ENCODE measurements at regions not wholly inside any gene's neighbourhood (a gene's known extent, or its start where the extent isn't known, plus 50 kb on each side); places are given as distances from the start of the nearest gene placed in this dataset.

DNA sequence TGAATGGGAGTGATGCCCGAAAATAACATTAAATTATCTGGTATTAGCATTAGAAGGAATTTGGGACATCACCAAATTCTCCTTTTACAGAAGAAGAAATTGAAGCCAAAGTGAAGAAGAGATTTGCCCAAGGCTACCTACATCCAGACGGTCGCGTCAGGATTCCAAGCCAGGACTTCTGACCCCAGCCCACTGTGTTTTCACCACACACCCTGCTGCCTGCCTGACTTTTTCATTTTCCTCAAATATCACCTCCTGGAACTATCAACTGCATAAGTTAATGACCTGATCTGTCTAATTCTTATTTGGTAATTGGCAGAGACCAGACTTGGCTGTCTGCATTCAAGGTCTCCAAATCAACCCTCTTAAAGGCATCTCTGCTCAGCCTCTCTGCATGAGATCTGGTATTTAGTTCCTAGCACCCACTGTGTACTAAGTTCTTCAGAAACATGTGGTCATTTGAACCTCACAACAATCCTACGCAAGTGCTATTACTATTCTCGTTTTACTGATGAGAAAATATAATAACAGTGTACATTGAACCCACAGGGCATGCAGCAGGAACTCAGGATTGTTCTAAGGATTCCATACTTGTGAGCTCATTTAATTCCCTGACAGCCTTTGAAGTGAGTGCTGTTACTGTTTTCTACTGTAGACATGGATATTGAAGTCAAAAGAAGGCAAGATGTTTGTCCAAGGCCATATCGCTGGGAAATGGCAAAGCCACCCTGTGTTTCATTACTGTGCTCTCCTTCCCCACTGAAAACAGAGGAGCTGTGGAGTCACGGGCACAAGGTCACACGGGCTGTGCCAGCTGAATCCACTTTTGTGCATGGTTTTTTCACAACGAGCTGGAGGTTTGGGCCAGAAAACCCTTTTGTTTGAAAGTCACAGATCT lies 195.2 kb upstream of the C1QTNF7 start:
- DNase-seq (ENCODE audit: low spot score): no peak

GRCh38 chr4:15233264-15233597 lies 194.6 kb upstream of the C1QTNF7 start:
- DNase-seq (ENCODE audit: low spot score): peak; percentile 53

DNA sequence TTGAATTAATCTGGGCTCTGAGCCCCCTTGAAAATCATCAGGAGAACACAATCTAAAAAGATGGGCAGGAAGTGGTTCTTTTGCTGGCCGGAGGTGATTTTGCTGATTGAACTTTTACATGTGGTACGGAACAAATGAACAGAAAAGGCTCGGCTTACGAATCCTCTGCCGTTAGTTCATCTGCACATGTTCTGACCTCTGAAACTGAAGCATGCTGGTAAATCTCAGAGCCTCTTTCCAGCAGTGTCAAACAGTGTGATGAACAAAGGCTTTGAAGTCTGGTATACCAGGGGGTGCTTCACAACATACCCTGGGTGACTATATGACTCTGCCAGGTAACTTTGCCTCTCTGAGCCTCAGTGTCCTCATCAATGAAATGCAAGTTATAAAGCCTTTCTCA lies 194.2 kb upstream of the C1QTNF7 start:
- DNase-seq (ENCODE audit: low spot score): no peak

DNA sequence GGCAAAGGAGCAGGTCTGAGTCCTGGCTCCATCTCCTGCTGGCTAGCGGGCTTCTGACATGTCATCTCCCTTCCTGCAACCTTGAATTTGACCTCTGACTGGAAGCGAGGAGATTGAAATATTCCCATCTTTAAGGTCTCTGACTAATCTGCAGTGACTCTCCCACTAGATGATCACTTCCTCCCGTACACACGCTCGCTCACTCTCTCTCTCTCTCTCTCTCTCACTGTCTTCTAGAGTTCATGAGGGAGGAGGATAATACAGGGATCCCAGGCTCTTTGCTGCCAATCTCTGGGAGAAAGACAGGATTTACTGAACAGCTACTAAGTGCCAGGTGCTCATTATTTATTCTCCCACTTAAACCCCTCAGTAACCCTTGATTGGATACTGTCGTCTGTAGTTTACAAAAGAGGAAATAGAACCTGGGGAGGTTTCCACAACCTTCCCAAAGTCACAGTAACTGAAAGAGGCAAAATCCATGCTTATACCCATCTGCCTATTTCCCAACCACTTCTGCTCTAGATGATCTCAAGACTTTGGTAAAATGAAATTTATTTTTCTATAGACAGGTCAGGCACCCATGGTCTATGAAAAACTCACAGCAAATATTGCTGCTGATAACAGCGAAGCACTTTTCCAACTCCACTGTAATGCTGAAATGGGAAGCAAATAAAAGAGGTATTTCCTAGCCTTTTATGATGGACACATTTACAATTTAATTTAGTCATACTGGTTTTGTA lies 193.5 kb upstream of the C1QTNF7 start:
- no peak for DNase-seq (ENCODE audit: low spot score)

DNA sequence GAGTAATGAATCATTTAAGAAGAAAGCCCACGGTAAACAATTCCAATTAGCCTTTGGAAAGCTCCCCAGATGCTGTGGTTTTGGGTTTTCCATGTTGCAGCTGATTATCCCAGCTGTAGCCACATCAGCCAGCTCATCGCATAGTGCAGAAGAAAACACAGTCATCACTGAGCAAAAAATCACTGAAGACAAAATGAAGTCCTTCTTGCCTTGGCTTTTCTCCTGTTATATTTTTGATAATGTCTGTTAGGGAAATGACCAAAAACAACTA lies 193.0 kb upstream of the C1QTNF7 start:
- DNase-seq (ENCODE audit: low spot score): no peak

DNA sequence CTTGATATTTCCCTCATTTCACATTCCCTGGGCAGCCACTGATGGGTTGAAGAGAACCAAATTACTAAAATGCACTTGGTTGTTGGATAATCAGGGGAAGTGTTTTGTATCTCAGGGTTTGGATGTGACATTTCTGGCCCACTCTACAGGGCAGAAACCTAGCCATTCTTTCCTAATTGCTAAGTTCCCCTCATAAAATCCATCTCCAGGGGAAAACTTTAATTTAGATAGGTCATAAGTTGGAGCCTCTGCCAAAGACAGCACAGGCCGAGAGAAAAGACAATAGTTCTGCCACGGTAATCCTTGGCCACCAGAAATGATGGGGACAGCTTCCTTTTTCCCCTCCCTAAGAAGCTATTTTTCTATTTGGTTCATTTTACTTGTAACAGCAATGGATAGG lies 192.7 kb upstream of the C1QTNF7 start:
- no peak for DNase-seq (ENCODE audit: low spot score)

- no peak for DNase-seq (ENCODE audit: low spot score)
These were observed 190.1 kb upstream of the C1QTNF7 start for GRCh38 chr4:15237648-15238230.

DNA sequence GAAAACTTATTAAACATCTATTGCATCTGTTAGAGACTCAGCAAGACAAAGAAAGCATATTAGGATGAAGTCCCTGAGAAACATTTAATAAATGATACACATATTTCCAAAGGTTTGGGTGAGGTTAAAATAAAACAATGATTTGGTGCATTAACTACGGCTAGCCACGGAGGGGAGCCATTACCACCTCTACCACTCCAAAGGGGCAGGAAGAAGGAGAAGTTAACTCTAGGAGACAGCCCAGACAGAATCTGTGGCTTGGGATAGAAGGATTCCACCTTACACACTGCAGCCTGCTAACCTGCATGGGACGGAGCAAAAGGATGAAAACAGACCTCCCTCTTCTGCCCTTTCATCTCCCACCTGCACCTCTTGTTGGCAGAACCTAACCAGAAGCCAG lies 189.1 kb upstream of the C1QTNF7 start:
- DNase-seq (ENCODE audit: low spot score): peak; percentile 28

GRCh38 chr4:15239866-15240265 lies 188.0 kb upstream of the C1QTNF7 start:
- no peak for DNase-seq (ENCODE audit: low spot score)

DNA sequence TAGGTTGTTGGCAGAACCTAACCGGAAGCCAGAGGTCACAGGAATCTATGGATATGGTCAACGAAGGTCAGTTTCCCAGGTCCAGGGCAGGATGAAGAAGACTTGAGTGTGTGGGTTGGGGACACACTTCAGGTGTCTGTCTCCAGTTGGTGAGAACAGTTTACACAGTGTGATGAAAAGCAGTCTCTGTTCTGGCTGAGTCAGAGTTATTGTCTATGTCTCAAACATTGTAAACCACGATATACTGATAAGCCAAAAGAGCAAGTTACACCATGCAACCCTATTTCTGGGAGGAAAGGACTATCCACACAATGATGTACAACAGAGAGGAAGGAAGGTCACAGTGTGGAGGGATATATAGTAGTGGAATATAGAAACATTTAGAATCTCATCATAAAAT lies 187.1 kb upstream of the C1QTNF7 start:
- DNase-seq (ENCODE audit: low spot score): no peak

GRCh38 chr4:15242021-15242420 lies 185.8 kb upstream of the C1QTNF7 start:
- no peak for DNase-seq (ENCODE audit: low spot score)

GRCh38 chr4:15244354-15244753 lies 183.5 kb upstream of the C1QTNF7 start:
- DNase-seq (ENCODE audit: low spot score): no peak

DNA sequence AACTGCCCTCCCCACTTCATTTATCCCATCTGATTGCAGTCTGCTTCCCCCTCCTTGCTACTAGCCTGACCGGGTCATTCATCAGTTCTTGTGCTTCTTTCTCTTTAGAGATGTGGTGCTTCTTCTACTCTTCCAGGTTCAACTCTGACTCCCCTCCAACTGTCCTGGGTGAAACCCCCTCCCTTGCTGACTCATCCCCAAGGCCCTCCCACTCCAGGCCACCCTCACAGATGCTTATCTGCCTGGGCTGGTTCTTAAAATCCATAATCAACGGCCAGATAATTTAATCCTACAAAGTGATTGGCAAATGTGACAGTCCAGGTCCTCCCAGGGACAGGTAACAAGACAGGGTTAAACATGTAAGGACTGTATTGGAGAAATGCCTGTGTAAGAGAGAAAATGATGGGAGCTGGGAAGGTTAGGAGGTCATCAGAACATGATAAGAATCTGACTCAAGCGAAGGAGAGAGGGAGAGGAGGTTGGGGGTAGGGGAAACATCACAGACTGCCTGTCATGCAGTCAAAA lies 182.8 kb upstream of the C1QTNF7 start:
- no peak for DNase-seq (ENCODE audit: low spot score)

GRCh38 chr4:15250021-15250441 lies 177.8 kb upstream of the C1QTNF7 start:
- no peak for DNase-seq (ENCODE audit: low spot score)

GRCh38 chr4:15253349-15253748 lies 174.5 kb upstream of the C1QTNF7 start:
- no peak for DNase-seq (ENCODE audit: low spot score)

- no peak for DNase-seq (ENCODE audit: low spot score)
These were observed 173.5 kb upstream of the C1QTNF7 start for GRCh38 chr4:15254236-15254880.

- no peak for DNase-seq (ENCODE audit: low spot score)
These were observed 172.3 kb upstream of the C1QTNF7 start for GRCh38 chr4:15255537-15255936.

DNA sequence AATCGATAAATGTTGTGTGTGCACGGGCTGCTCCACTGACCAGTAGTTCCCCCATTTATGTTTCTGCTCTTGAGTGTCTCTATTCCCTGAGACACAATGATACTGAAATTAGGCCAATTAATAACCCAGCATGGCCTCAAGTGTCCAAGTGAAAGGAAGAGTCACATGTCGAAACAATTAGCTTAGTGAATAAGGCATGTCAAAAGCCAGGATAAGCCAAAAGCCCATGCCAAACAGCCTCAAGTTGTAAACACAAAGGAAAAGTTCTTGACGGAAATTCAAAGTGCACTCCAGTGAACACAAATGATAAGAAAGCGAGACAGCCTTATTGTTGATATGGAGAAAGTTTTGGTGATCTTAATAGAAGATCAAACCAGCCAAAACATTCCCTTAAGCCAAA lies 167.1 kb upstream of the C1QTNF7 start:
- DNase-seq (ENCODE audit: low spot score): no peak

GRCh38 chr4:15262396-15262795 lies 165.4 kb upstream of the C1QTNF7 start:
- DNase-seq (ENCODE audit: low spot score): no peak

DNA sequence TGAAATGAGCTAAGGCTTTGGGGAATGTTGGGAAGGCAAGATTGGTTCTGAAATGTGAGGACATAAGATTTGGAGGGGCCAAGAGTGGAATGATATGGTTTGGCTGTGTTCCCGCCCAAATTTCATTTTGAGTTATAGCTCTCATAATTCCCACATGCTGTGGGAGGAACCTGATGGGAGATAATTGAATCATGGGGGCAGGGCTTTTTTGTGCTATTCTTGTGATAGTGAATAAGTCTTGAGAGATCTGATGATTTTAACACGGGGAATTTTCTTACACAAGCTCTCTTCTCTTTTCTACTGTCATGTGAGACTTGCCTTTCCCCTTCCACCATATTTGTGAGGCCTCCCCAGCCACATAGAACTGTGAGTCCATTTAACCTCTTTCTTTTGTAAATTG lies 157.6 kb upstream of the C1QTNF7 start:
- no peak for DNase-seq (ENCODE audit: low spot score)

DNA sequence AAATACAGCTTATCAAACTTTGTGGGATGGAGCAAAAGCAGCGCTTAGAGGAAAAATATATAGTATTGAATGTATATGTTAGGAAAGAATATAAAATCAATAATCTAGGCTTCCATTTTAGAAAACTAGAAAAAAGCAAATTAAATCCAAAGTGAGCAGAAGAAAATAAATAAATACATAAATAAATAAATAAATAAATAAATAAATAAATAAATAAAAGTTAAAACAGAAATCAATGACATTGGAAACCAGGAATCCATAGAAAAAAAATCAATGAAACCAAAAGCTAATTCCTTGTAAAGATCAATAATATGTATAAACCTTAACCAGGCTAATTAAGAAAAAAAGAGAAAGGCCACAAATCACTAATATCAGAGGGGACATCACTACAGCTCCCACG lies 141.8 kb upstream of the C1QTNF7 start:
- DNase-seq (ENCODE audit: low spot score): no peak

GRCh38 chr4:15291122-15291521 lies 136.7 kb upstream of the C1QTNF7 start:
- no peak for DNase-seq (ENCODE audit: low spot score)

DNA sequence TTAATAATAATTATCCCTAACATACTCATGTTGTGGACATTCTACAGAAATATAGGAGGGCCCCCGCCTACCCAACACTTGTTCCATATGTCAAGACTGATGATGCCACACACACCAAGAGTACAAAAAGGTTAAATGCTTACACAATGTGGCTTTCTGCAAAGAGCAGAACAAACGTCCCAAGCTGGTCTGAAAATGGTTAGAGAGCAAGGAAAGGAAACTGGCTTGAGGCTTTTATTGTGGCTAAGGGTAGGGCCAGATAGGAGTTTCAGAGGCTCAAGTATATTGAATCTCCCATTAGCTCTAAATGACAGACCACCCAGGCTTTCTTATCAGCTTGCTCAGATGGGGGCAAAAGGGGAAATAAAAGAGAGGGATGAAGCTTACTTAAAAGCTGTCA lies 134.1 kb upstream of the C1QTNF7 start:
- DNase-seq (ENCODE audit: low spot score): no peak
